B cell (primary cell): ENCODE measurements at regions not wholly inside any gene's neighbourhood (a gene's known extent, or its start where the extent isn't known, plus 50 kb on each side); places are given as distances from the start of the nearest gene placed in this dataset.

Source experiments
- ATAC-seq: fragments of 200-7000 bp; cut with Tn5 transposase; one replicate; pipeline ENCODE4 v1.10.0; 2021; ENCODE audit warnings: low read depth, mild to moderate bottlenecking, moderate number of reproducible peaks, moderate library complexity
- CTCF ChIA-PET: fragments of 350-600 bp; sonication (Branson Sonifier 250); formaldehyde crosslinking; loops from one replicate; lab custom pipeline; 2021; ENCODE audit warnings: antibody characterized with exemption, inconsistent platforms; lab: Charles Lee
- POLR2A ChIA-PET: fragments of 350-600 bp; sonication (Branson Sonifier 250); formaldehyde crosslinking; loops from one replicate; lab custom pipeline; 2021; ENCODE audit warnings: antibody characterized with exemption; lab: Charles Lee
- DNase-seq: peaks from one replicate; pipeline ENCODE4 v3.0.0; 2013
- H2AFZ ChIP-seq: 2 replicates; pipeline ENCODE4 v1.6.1; 2012; ENCODE audit warnings: mild to moderate bottlenecking, low read depth, low read length; ENCODE audit not compliant: insufficient read depth, poor library complexity, severe bottlenecking
- H3K27ac ChIP-seq, 2 donors: 1 replicate in 1 of 2; 2 replicates in 1 of 2; pipeline ENCODE4 v1.5.1; 2012 to 2013; ENCODE audit warnings: low read length in 2 of 2, mild to moderate bottlenecking in 2 of 2, moderate library complexity in 1 of 2
- H3K27me3 ChIP-seq, 4 experiments: fragments of 200-600 bp in 1 of 4; sonication (generic) in 1 of 4; replicated peaks in 1 of 4; 1 replicate in 2 of 4; 2 replicates in 2 of 4; pipeline versions ENCODE4 v1.6.1 to v1.7.0; 2013 to 2016; ENCODE audit warnings: low read length in 3 of 4, mild to moderate bottlenecking in 2 of 4, mixed read lengths in 1 of 4, moderate library complexity in 1 of 4; ENCODE audit not compliant: insufficient read depth in 4 of 4, control insufficient read depth in 3 of 4; ENCODE audit errors: control extremely low read depth in 1 of 4
- H3K36me3 ChIP-seq, 2 experiments: replicated peaks in 1 of 2; 1 replicate in 1 of 2; 2 replicates in 1 of 2; pipeline versions ENCODE4 v1.6.1 to v1.7.1; 2013; ENCODE audit warnings: low read length in 1 of 2; ENCODE audit not compliant: insufficient read depth in 2 of 2, control insufficient read depth in 1 of 2; ENCODE audit errors: control extremely low read depth in 1 of 2, extremely low read depth in 1 of 2
- H3K4me1 ChIP-seq, 2 donors: fragments of 200-600 bp in 1 of 2; sonication (generic) in 1 of 2; 1 replicate in 1 of 2; 2 replicates in 1 of 2; pipeline versions ENCODE4 v1.5.1 to v1.6.1; 2013 to 2017; ENCODE audit warnings: low read length in 2 of 2; ENCODE audit not compliant: control insufficient read depth in 2 of 2, insufficient read depth in 2 of 2
- H3K4me2 ChIP-seq: replicated peaks from 2 replicates; pipeline ENCODE3; 2012; ENCODE audit warnings: mild to moderate bottlenecking, low read depth, low read length; ENCODE audit not compliant: poor library complexity, severe bottlenecking
- H3K4me3 ChIP-seq, 5 experiments: fragments of 200-600 bp in 1 of 5; sonication (generic) in 1 of 5; 1 replicate in 3 of 5; 2 replicates in 2 of 5; pipeline versions ENCODE4 v1.5.1 to v1.7.0; 2011 to 2016; ENCODE audit warnings: low read length in 4 of 5, mild to moderate bottlenecking in 4 of 5, low read depth in 2 of 5, control low read depth in 1 of 5, moderate library complexity in 1 of 5; ENCODE audit not compliant: insufficient read depth in 1 of 5; ENCODE audit errors: control extremely low read depth in 1 of 5, extremely low read depth in 1 of 5
- H3K79me2 ChIP-seq: fragments of 200-600 bp; sonication (generic); one replicate; pipeline ENCODE4 v1.6.0; 2016; ENCODE audit warnings: low read length; ENCODE audit not compliant: control insufficient read depth, insufficient read depth
- H3K9ac ChIP-seq: fragments of 200-600 bp; sonication (generic); 2 replicates; pipeline ENCODE4 v1.6.1; 2017; ENCODE audit warnings: mild to moderate bottlenecking, low read length, moderate library complexity
- H3K9me3 ChIP-seq, 3 donors: one replicate each; pipeline versions ENCODE4 v1.6.1 to v1.7.1; 2013; ENCODE audit warnings: low read length in 2 of 3; ENCODE audit not compliant: control insufficient read depth in 2 of 3, insufficient read depth in 1 of 3; ENCODE audit errors: control extremely low read depth in 1 of 3
- H4K20me1 ChIP-seq: 2 replicates; pipeline ENCODE4 v1.6.0; 2012; ENCODE audit warnings: mild to moderate bottlenecking, low read length; ENCODE audit not compliant: insufficient read depth, control insufficient read depth, poor library complexity, severe bottlenecking
- H3K27ac Mint-ChIP-seq: one replicate; pipeline ENCODE4 v1.8.0; 2021; ENCODE audit warnings: mixed read lengths
- H3K27me3 Mint-ChIP-seq: one replicate; pipeline ENCODE4 v1.8.0; 2021; ENCODE audit warnings: mixed read lengths
- H3K4me1 Mint-ChIP-seq: one replicate; pipeline ENCODE4 v1.8.0; 2021; ENCODE audit warnings: mixed read lengths
- H3K4me3 Mint-ChIP-seq: one replicate; pipeline ENCODE4 v1.8.0; 2021; ENCODE audit warnings: mixed read lengths
- H3K9me3 Mint-ChIP-seq: one replicate; pipeline ENCODE4 v1.8.0; 2022; ENCODE audit warnings: mixed read lengths; ENCODE audit not compliant: insufficient read depth
- CTCF ChIP-seq: fragments of 200-600 bp; IDR thresholded peaks from one replicate; pipeline ENCODE4 v1.8.0; 2022; ENCODE audit warnings: antibody characterized with exemption, mild to moderate bottlenecking
- EZH2 ChIP-seq: IDR thresholded peaks from 2 replicates; pipeline ENCODE4 v1.6.1; 2012; ENCODE audit warnings: borderline replicate concordance, low read depth, mild to moderate bottlenecking, moderate library complexity, low read length; ENCODE audit not compliant: insufficient read depth, poor library complexity, severe bottlenecking
- WGBS: methylation state at CpG from one replicate; pipeline ENCODE4 v1.1.5; 2013; ENCODE audit warnings: missing lambda C conversion rate; ENCODE audit not compliant: insufficient coverage; 5-methylcytosine and 5-hydroxymethylcytosine counted together
- intact Hi-C: fragments of 100-400 bp; cut with micrococcal nuclease; formaldehyde crosslinking; loops from one replicate; pipeline ENCODE4 v1.10.0; 2022

GRCh38 chr11:45583981-45584566 is 81.3 kb downstream of the CHST1 start:
- Histone ChIP-seq H3K79me2 (no peaks in the 10 kb centered on the region), H3K9ac (no peak overlapping the region), H3K27me3 (peaks cover 0 to 15% (median 4%) of the 10 kb centered on the region in 4 experiments), H4K20me1 (no peaks in the 10 kb centered on the region), H2AFZ (no peak overlapping the region), H3K36me3 (no peaks in the 10 kb centered on the region), H3K9me3 (peaks cover 0 to 6% (median 0%) of the 10 kb centered on the region in 3 donors), H3K4me1 (no peaks in the 10 kb centered on the region), H3K4me3 (no peak overlapping the region), H3K27ac (no peak overlapping the region), H3K4me2 (no peak overlapping the region)
- Mint-ChIP-seq H3K4me1 (no peaks in the 10 kb centered on the region), H3K27me3 (peaks cover 38% of the 10 kb centered on the region), H3K27ac (no peak overlapping the region), H3K4me3 (no peak overlapping the region), H3K9me3 (no peaks in the 10 kb centered on the region)
- ChIA-PET POLR2A (no interaction called here), CTCF (no interaction called here)
- no peak for TF ChIP-seq CTCF
- TF ChIP-seq EZH2: no peak
- no peak for DNase-seq
- ATAC-seq: no peak
- WGBS: 85% methylated on average over 9 of the region's 15 CpGs
- intact Hi-C loops: no loop called here

- ChIA-PET POLR2A (no interaction called here), CTCF (no interaction called here)
- TF ChIP-seq CTCF (no peak), EZH2 (no peak)
- Mint-ChIP-seq H3K27me3 (peaks cover 43% of the 10 kb centered on the region), H3K4me1 (no peaks in the 10 kb centered on the region), H3K27ac (no peak overlapping the region), H3K4me3 (no peak overlapping the region), H3K9me3 (no peaks in the 10 kb centered on the region)
- 19% methylated on average over 5 of the region's 6 CpGs for WGBS
- no peak overlapping the region for H2AFZ ChIP-seq
- H3K36me3 ChIP-seq: no peaks in the 10 kb centered on the region
- H3K79me2 ChIP-seq: no peaks in the 10 kb centered on the region
- H3K4me2 ChIP-seq: no peak overlapping the region
- no peak for DNase-seq
- H3K9ac ChIP-seq: no peak overlapping the region
- H3K4me3 ChIP-seq: no peak overlapping the region
- no peak for ATAC-seq
- intact Hi-C loops: no loop called here
- H3K27ac ChIP-seq: no peak overlapping the region
- peaks cover 0 to 8% (median 0%) of the 10 kb centered on the region in 3 donors for H3K9me3 ChIP-seq
- H3K27me3 ChIP-seq: peaks cover 0 to 17% (median 0%) of the 10 kb centered on the region in 4 experiments
- H3K4me1 ChIP-seq: no peaks in the 10 kb centered on the region
- no peaks in the 10 kb centered on the region for H4K20me1 ChIP-seq
These were observed 85.0 kb downstream of the CHST1 start for GRCh38 chr11:45580399-45580798.
